ENCODE measurements at regions not wholly inside any gene's neighbourhood (a gene's known extent, or its start where the extent isn't known, plus 50 kb on each side); places are given as distances from the start of the nearest gene placed in this dataset.

- no peak for TF ChIP-seq SUZ12 (IDR thresholded peaks at IDR 0.05)
- CTCF ChIA-PET: no interaction called here
- DNase-seq (ENCODE audit: extremely low spot score): no peak
- POLR2A ChIA-PET: no interaction called here
Measured at GRCh38 chr1:65486613-65487012, 66.1 kb downstream of the LEPR start.

GRCh38 chr1:65489481-65489880 is 69.0 kb downstream of the LEPR start:
- POLR2A ChIA-PET: no interaction called here
- CTCF ChIA-PET: interaction anchor here (0.6 to 0.7 kb wide), 2 partner anchors 29 to 276 kb away, joined by 3 to 4 read pairs; no protein-coding TSS in a partner anchor
- DNase-seq (ENCODE audit: extremely low spot score): no peak
- TF ChIP-seq NFRKB (IDR thresholded peaks at IDR 0.05) (no peak), FOXK2 (IDR thresholded peaks at IDR 0.05) (no peak), LEF1 (IDR thresholded peaks at IDR 0.05; ENCODE audit: borderline replicate concordance) (no peak), L3MBTL2 (conservative IDR thresholded peaks at IDR 0.05) (no peak), ZNF384 (IDR thresholded peaks at IDR 0.05) (no peak), ELF4 (IDR thresholded peaks at IDR 0.05) (no peak)
- TF ChIP-seq, protein P1, sequence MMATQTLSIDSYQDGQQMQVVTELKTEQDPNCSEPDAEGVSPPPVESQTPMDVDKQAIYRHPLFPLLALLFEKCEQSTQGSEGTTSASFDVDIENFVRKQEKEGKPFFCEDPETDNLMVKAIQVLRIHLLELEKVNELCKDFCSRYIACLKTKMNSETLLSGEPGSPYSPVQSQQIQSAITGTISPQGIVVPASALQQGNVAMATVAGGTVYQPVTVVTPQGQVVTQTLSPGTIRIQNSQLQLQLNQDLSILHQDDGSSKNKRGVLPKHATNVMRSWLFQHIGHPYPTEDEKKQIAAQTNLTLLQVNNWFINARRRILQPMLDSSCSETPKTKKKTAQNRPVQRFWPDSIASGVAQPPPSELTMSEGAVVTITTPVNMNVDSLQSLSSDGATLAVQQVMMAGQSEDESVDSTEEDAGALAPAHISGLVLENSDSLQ (IDR thresholded peaks at IDR 0.05): no peak

DNA sequence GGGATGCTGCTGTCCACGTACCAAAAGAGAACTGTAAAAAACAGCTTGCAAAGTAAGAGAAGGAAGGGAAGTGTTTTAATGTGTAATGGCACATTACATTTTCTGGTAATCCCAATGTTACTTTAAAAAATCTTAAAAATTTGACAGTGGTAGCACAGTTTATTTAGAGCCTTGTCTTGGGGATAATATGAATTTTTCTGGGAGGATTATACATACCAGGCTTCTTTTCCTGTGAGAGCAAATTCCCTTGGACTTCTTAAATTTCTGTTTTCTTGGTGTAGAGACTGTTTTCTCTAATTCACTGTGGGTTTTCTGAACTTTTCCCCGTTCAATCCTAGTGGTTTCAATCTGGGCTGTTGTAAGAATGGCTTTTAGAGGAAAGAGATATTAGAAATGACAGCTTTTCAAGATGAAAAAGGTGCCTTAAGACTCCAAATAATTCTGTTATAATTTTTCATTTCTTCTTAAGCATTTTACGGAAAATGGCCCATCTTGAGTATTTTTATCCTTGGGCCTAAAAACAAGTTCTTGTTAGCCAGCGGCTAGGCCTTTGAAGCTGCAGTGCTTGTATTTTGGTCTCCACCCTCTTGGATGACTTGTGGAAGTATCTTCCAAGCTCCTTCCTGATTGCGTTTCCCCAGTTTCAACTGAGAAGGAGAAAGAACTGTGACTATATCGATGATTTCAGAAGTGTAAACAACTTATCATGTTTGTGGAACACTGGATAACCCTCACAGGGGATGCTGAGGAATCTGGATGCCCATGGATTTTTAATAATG is 70.0 kb downstream of the LEPR start:
- TF ChIP-seq ARNT (IDR thresholded peaks at IDR 0.05) (no peak), HDGF (IDR thresholded peaks at IDR 0.05; ENCODE audit: borderline replicate concordance) (no peak), CTBP1 (IDR thresholded peaks at IDR 0.05; ENCODE audit: borderline replicate concordance) (no peak), TARDBP (IDR thresholded peaks at IDR 0.05) (no peak), FOXA1 (IDR thresholded peaks at IDR 0.05) (no peak), BHLHE40 (IDR thresholded peaks at IDR 0.05; ENCODE audit: borderline replicate concordance) (no peak), LEF1 (IDR thresholded peaks at IDR 0.05; ENCODE audit: borderline replicate concordance) (no peak), FOXM1 (IDR thresholded peaks at IDR 0.05; ENCODE audit: borderline replicate concordance) (no peak), SP1 (IDR thresholded peaks at IDR 0.05) (no peak), NFRKB (IDR thresholded peaks at IDR 0.05) (no peak), ELF4 (IDR thresholded peaks at IDR 0.05) (no peak), L3MBTL2 (conservative IDR thresholded peaks at IDR 0.05) (no peak), FOXK2 (IDR thresholded peaks at IDR 0.05) (no peak)
- TF ChIP-seq, protein P1 (IDR thresholded peaks at IDR 0.05): no peak
- CTCF ChIA-PET: no interaction called here
- DNase-seq (ENCODE audit: extremely low spot score): no peak
- POLR2A ChIA-PET: no interaction called here

- no peak for DNase-seq (ENCODE audit: extremely low spot score)
- ChIA-PET POLR2A (no interaction called here), CTCF (interaction anchor here (1.2 kb wide), 1 partner anchor 13 kb away, joined by 3 read pairs; no protein-coding TSS in a partner anchor)
Measured at GRCh38 chr1:65491472-65491871, 71.0 kb downstream of the LEPR start.

DNA sequence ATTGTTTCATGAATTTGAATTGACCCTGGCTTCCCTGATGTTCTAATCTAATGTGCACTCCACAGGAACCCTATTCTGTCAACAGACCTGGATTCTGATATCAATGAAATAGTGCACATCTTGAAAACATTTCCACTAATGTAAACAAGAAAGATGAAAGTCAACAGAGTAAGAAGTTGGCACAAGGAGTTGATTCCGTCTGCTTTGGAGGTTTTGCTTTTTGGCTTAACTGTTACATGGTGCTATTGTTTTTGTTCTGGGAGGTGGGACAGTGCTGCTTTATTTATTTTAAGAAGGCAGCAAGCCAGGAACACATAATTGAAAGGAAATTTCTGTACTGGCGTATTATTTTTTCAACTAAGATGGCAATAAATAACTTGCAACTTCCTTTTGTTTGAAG is 73.3 kb downstream of the LEPR start:
- CTCF ChIA-PET: no interaction called here
- POLR2A ChIA-PET: no interaction called here
- TF ChIP-seq NFRKB (IDR thresholded peaks at IDR 0.05): no peak
- TF ChIP-seq, protein P1 (IDR thresholded peaks at IDR 0.05): no peak
- no peak for DNase-seq (ENCODE audit: extremely low spot score)

More at GRCh38 chr1:65491472-65491871, 71.0 kb downstream of the LEPR start:
- no peak for TF ChIP-seq SP1 (IDR thresholded peaks at IDR 0.05)
- TF ChIP-seq ARNT (IDR thresholded peaks at IDR 0.05): no peak
- no peak for TF ChIP-seq L3MBTL2 (conservative IDR thresholded peaks at IDR 0.05)
- TF ChIP-seq ELF4 (IDR thresholded peaks at IDR 0.05): no peak
- TF ChIP-seq TARDBP (IDR thresholded peaks at IDR 0.05): no peak
- TF ChIP-seq NFRKB (IDR thresholded peaks at IDR 0.05): no peak
- no peak for TF ChIP-seq FOXK2 (IDR thresholded peaks at IDR 0.05)
- TF ChIP-seq HDGF (IDR thresholded peaks at IDR 0.05; ENCODE audit: borderline replicate concordance): no peak
- no peak for TF ChIP-seq SUZ12 (IDR thresholded peaks at IDR 0.05)
- TF ChIP-seq CTBP1 (IDR thresholded peaks at IDR 0.05; ENCODE audit: borderline replicate concordance): no peak
- no peak for TF ChIP-seq BHLHE40 (IDR thresholded peaks at IDR 0.05; ENCODE audit: borderline replicate concordance)
- TF ChIP-seq FOXM1 (IDR thresholded peaks at IDR 0.05; ENCODE audit: borderline replicate concordance): no peak
- TF ChIP-seq LEF1 (IDR thresholded peaks at IDR 0.05; ENCODE audit: borderline replicate concordance): no peak
- TF ChIP-seq FOXA1 (IDR thresholded peaks at IDR 0.05): no peak
- TF ChIP-seq, protein P1 (IDR thresholded peaks at IDR 0.05): no peak
- no peak for TF ChIP-seq ZNF384 (IDR thresholded peaks at IDR 0.05)

DNA sequence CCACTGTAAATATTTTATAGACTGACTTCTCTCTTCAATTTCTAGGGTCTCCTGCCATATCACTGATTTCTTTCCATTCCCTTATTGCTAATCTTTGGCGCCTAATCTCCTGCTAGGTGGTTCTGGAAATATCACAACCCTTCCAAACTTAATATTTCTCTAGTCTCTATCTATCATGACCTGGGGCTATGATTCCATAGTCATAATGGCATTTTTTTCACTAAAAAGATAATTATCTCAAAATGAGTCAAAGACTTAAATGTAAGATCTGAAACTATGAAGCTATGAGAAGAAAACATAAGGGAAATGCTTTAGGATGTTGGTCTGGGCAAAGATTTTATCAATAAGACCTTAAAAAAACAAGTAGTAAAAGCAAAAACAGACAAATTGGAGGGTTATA is 74.2 kb downstream of the LEPR start:
- POLR2A ChIA-PET: no interaction called here
- CTCF ChIA-PET: no interaction called here
- TF ChIP-seq FOXA1 (IDR thresholded peaks at IDR 0.05) (no peak), ARNT (IDR thresholded peaks at IDR 0.05) (no peak), ZNF384 (IDR thresholded peaks at IDR 0.05) (no peak), TARDBP (IDR thresholded peaks at IDR 0.05) (no peak), HDGF (IDR thresholded peaks at IDR 0.05; ENCODE audit: borderline replicate concordance) (no peak), SP1 (IDR thresholded peaks at IDR 0.05) (no peak), L3MBTL2 (conservative IDR thresholded peaks at IDR 0.05) (no peak), BHLHE40 (IDR thresholded peaks at IDR 0.05; ENCODE audit: borderline replicate concordance) (no peak), CTBP1 (IDR thresholded peaks at IDR 0.05; ENCODE audit: borderline replicate concordance) (no peak), FOXK2 (IDR thresholded peaks at IDR 0.05) (no peak), ELF4 (IDR thresholded peaks at IDR 0.05) (no peak), FOXM1 (IDR thresholded peaks at IDR 0.05; ENCODE audit: borderline replicate concordance) (no peak), NFRKB (IDR thresholded peaks at IDR 0.05) (no peak), SUZ12 (IDR thresholded peaks at IDR 0.05) (no peak), LEF1 (IDR thresholded peaks at IDR 0.05; ENCODE audit: borderline replicate concordance) (no peak)
- TF ChIP-seq, protein P1 (IDR thresholded peaks at IDR 0.05): no peak
- DNase-seq (ENCODE audit: extremely low spot score): no peak

Measured in HEK293T (cell line).